ENCODE measurements at regions not wholly inside any gene's neighbourhood (a gene's known extent, or its start where the extent isn't known, plus 50 kb on each side); places are given as distances from the start of the nearest gene placed in this dataset.

- no peak for DNase-seq
- intact Hi-C loops (cut with DNase I), result no loop called here
Measured at GRCh38 chr14:49970474-49971147, 77.7 kb downstream of the ARF6 start.

GRCh38 chr14:49971156-49972130 is 78.6 kb downstream of the ARF6 start:
- intact Hi-C loops (cut with DNase I), result no loop called here
- DNase-seq, result no peak

GRCh38 chr14:49972131-49972671 is 79.3 kb downstream of the ARF6 start:
- no peak for DNase-seq
- intact Hi-C loops (cut with DNase I), result no loop called here

GRCh38 chr14:49972823-49973222 is 79.9 kb downstream of the ARF6 start:
- intact Hi-C loops (cut with DNase I), result no loop called here
- no peak for DNase-seq

- no peak for DNase-seq
- intact Hi-C loops (cut with DNase I), result no loop called here
Measured at GRCh38 chr14:49975276-49975675, 82.4 kb downstream of the ARF6 start.

- no peak for DNase-seq
- intact Hi-C loops (cut with DNase I), result no loop called here
Measured at GRCh38 chr14:49975799-49976198, 82.9 kb downstream of the ARF6 start.

- intact Hi-C loops (cut with DNase I), result no loop called here
- no peak for DNase-seq
Measured at GRCh38 chr14:49977126-49977841, 84.4 kb downstream of the ARF6 start.

GRCh38 chr14:49980027-49980426 is 87.1 kb downstream of the ARF6 start:
- intact Hi-C loops (cut with DNase I), result no loop called here
- no peak for DNase-seq

- no peak for DNase-seq
- intact Hi-C loops (cut with DNase I), result no loop called here
Measured at GRCh38 chr14:49982082-49982481, 89.2 kb downstream of the ARF6 start.

GRCh38 chr14:49982501-49982951 is 89.6 kb downstream of the ARF6 start:
- intact Hi-C loops (cut with DNase I), result no loop called here
- no peak for DNase-seq

GRCh38 chr14:49984424-49984823 is 91.5 kb downstream of the ARF6 start:
- intact Hi-C loops (cut with DNase I), result no loop called here
- DNase-seq, result no peak

- intact Hi-C loops (cut with DNase I), result no loop called here
- no peak for DNase-seq
Measured at GRCh38 chr14:49986343-49987014, 93.6 kb downstream of the ARF6 start.

- intact Hi-C loops (cut with DNase I), result no loop called here
- DNase-seq, result no peak
Measured at GRCh38 chr14:49988080-49988990, 95.5 kb downstream of the ARF6 start.

GRCh38 chr14:49989966-49990365 is 97.1 kb downstream of the ARF6 start:
- no peak for DNase-seq
- intact Hi-C loops (cut with DNase I), result no loop called here

- intact Hi-C loops (cut with DNase I), result no loop called here
- DNase-seq, result no peak
Measured at GRCh38 chr14:49991491-49991890, 98.6 kb downstream of the ARF6 start.

GRCh38 chr14:49992036-49992435 is 99.2 kb downstream of the ARF6 start:
- DNase-seq, result no peak
- intact Hi-C loops (cut with DNase I), result no loop called here

GRCh38 chr14:49992448-49992847 is 99.6 kb downstream of the ARF6 start:
- intact Hi-C loops (cut with DNase I), result no loop called here
- no peak for DNase-seq

- DNase-seq, result no peak
- intact Hi-C loops (cut with DNase I), result no loop called here
Measured at GRCh38 chr14:49992901-49993339, 100.0 kb downstream of the ARF6 start.

GRCh38 chr14:49993565-49993964 is 100.7 kb downstream of the ARF6 start:
- no peak for DNase-seq
- intact Hi-C loops (cut with DNase I), result no loop called here
